ENCODE measurements at regions not wholly inside any gene's neighbourhood (a gene's known extent, or its start where the extent isn't known, plus 50 kb on each side); places are given as distances from the start of the nearest gene placed in this dataset.

DNA sequence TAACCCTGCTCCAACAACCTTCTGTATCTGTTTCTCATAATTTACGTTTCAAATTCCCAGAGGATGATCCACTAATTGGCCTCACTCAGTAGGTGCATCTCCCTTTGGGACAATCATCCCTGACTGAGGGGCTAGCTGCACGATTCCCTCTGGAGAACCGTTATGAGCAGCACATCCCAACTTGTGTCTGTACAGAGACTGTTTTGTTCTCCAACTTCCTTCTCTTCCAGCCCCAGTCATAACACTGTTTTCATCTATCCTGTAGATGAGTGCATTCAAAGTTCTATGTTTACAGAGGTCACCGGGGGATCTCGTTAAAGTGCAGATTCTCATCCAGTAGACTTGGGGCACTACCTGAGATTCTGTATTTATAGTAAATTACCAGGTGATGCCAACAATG lies 187.2 kb downstream of the REEP3 start:
- DNase-seq (ENCODE audit: low spot score): no peak

DNA sequence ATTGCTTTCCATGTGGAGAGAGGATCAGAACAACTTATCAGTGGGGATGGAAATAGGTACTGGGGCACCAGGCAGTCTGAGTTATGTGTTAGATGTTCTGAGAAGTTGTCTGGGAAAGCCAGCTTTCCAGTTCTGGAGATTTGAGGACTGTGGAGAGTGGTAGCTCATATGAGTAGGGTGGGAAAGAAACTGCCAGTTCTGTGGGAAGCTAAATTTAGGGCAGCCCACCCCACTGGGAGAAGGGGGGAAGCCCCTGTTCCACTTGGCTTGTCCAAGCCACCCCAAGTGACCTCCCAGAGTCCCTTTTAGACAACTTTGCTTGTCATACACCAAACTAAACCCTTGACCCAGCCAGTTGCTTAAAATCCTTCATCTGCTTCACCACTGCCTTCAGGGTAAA lies 189.5 kb downstream of the REEP3 start:
- DNase-seq (ENCODE audit: low spot score): no peak

DNA sequence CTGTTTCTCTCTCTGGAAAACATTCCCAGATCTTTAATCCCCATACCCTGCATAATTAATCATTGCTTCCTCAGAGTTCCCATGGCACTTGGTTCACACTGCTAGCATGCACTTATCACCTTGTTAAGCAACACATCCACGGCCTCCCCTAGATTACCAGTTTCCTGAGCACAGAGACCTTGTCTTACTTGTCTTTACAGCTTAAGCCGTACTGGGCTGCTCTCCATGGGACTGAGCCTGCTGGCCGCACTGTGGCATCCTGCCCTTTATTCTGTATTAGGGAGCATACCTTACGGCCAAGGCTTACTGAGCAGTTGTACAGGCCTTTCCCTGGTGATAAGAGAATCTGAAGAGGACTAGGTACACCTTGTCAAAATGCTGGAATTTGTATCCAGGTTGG lies 190.2 kb downstream of the REEP3 start:
- DNase-seq (ENCODE audit: low spot score): peak; percentile 26

DNA sequence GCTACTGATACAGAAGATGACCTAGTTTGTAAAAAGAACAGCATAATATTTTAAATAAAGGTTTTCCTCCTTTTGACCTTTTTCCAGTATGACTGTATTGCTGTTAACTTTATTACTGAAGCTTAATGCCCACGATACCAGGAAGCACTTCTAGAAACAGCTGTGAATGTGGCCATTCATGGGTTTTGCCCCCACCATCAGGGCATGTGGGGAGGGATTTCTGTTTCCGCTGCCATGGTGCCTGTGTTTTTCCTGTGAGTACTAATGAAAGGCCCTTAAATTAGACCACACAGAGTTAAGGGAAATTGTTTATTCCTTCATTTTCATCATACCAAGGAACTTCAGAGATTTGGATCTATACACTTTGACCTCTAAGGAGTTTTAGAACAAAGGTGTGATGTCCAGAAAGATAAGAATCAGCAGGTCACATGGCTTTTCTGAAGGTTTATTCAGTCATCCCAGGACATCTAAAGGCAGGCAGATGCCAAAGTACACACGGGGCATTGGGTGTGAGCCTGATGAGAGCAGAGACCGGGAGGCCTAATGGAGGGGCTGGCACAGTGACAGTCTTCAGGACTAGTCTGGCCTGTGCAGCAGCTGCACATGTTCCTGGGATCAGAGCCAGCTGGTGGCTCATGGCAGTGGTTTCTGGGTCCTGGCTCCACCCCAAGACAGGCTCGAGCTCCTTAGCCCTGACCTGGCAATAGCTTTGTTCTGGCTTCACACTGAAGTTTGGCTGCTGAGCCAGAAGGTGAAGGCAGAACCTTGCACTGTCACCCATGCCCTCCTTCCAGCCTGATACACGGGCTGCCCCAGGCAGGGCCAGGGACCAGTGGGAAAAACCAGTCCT lies 190.9 kb downstream of the REEP3 start:
- peak; percentile 88 for DNase-seq (ENCODE audit: low spot score)

DNA sequence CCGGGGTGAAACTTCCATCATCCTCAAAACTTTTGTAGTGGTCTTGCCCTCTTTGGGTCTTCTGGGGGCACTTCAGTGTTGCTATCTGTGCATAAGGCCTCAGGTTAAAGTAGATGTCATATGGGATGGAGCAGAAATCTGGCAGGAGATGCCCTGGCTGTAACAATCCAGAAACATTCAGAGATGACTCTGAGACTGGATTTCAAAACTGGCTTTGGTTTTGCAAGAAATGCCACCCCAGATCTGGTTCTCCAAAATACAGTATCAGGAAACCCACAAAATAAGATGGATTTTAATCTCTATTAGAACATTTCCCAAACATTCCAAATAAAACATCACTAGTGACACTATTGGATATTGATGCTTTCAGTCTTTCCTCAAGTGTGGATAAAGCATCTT lies 191.5 kb downstream of the REEP3 start:
- no peak for DNase-seq (ENCODE audit: low spot score)

DNA sequence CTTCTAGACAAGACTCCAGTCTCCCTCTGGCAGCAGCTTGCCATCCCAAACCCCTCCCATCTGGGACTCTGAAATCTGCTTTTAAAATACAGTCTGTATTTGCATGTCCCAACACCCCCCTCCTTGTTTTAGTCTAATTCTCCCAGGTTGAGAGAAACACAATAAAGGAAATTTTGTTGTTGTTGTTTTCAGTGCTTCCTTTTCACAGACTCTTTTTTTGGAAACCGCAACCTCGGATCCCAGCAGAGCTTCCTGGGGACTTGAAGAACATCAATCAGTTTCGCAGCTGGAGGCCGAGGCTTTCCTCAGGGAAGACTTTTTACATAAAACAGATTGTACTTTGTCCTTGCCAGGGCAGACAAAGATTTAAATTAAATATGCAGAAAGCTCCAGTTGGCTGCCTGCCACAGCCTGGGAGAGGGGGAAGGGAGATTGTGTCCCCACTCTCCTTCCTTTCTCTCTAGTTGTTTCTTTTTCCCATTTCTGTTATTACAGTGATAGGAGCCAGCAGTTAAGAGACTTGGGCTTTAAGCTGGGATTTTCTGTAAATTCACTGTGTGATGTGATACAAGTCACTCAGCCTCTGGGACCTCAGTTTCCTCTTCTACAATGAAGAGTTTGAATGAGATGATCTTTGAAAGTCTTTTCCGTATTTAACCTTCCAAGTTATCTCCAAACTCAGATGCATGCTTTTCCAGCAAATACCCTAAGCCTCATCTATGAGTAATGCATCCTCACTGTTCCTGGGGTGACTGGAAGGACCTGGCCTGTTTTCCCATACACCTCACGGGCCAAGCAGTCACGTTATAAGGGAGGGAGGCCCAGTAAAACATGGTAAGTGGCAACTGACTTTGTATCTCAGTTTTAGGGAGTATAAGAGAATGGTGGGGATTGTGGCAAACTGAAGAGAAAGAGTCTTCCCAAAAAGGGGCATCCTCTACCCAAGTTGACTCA lies 192.3 kb downstream of the REEP3 start:
- DNase-seq (ENCODE audit: low spot score): peak; percentile 61

DNA sequence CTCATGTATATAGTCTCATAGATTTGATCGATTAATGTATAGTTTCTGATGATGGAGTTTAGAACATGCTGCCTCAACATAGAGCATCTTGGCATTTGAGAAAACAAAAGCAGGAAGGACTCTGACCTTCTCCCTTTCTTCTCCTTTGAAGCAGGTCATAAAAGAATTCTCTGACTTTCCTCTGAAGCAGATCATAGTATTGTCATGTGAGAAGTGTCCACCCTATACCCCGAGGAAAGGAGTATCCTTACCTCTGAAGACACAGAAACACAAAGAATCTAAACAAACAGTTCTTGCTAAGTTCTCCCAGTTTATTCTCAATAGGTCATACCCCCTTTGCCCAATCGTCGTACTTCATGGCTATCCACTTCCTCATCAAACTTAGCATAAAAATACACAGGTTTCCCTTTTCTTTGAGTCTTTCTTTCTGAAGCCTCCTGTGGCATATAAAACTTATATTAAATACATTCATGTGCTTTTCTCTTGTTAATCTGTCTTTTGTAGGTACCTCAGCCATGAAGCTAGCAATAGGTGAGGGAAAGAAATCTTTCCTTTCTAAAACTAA lies 194.9 kb downstream of the REEP3 start:
- no peak for DNase-seq (ENCODE audit: low spot score)

DNA sequence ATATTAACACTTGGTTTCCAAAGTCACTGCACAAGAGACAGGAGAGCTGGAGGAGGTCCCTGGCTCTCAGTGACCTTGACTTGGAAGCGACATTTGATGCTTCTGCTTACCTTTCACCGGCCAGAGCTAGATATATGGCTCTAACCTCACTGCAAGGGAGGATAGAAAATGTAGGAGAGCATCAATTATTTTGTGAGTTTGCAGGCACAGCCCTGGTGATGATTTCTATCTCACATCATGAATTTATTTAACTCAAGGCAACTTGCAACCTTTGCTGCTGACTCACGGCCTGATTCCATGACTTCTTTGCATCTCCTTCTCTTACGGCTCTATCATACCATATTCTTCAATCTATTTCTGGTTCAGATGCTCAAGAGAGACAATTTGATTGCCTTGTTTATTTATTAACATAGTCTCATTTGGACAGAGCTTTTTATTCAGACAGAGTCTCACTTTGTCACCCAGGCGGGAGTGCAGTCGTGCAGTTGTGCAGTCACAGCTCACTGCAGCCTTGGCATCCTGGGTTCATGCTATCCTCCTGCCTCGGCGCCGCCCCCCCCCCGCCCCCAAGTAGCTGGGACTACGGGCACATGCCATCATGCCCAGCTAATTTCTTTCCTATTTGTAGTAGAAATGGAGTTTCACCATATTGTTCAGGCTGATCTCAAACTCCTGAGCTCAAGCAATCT lies 196.0 kb downstream of the REEP3 start:
- DNase-seq (ENCODE audit: low spot score): no peak

DNA sequence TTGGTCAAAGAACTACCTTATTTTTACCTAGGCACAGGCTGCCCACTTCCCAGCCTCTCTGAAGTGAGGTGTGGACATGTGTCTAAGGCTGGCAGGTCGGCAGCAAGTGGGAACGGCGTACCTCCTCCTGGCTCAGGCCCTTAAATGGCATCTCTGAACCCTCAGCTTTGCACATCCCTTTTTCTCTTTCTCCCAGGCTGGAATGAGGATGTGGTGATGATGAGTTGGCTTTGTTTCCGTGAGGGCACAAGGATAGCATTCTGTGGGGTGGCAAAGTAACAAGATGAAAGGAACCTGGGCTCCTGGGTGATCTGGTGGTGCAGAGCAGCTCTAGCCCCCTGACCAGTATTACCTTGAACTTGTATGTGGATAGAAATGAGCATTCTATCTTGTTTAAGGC lies 196.8 kb downstream of the REEP3 start:
- no peak for DNase-seq (ENCODE audit: low spot score)

DNA sequence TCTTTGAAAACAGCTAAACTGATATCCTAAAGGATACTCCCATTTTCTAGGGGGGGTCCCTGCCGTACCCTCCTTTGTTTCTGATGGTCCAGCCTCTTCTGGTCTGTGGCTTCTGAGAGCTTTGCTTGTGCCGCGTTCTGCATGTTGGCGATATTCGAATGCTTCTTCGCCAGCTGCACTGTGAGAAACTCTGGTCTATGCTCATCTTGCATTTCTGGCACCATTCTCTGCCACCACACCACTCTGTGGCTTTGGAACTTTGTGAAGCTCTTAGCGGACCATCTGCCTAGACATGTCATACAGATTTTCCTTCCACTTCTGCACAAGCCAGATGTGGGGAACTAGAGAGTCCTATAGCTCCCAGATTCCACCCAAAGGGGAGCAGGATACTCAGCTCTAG lies 197.2 kb downstream of the REEP3 start:
- no peak for DNase-seq (ENCODE audit: low spot score)

DNA sequence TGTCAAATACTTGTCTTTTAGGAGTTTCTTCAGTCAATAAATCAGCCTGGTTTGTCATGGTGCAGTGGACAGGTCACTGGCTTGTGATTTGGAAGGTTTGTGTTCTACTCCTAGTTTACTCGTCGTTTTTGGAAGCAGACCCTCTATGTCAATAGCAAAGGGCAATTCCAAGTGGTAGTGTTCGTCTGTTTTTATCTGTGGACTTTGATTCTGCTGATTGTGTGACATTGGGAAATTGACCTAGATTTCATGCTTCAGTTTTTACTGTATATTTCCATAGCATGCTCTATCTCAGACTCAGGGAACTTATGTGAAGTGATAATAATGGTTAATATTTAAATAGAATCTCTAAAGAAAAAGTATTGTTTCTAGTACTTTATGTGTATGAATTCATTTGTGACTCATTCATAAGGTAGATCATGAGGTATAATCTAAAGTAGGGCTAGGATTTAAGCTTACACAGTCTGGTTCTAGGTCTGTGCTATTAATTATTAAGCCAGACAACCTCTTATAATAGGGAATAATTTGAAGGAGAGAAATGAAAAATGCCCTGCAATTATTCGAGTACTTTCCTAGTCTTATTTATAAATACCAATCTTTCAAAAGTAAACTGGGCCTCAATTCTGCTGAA lies 198.1 kb downstream of the REEP3 start:
- no peak for DNase-seq (ENCODE audit: low spot score)

DNA sequence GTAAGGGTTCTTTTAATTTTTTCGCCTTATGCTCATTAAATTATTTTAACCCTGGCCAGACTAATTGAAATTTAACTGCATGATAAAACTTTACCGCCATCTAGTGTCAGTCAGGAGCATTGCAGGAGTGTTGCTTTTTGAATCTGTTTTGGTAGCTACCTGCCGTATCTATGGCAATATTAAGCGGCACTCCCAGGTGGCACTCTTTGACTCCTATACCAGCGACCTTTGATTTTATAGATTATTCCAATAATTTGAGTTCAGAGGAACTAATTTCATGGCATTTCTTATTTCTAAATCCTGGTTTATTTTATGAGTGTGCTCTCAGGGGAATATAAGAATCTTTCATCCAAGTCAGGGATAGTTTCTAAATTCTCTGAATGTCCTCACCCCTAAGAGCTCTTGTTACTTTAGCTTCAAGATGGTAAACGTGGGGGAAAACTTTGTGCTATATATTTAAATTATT lies 198.9 kb downstream of the REEP3 start:
- no peak for DNase-seq (ENCODE audit: low spot score)

DNA sequence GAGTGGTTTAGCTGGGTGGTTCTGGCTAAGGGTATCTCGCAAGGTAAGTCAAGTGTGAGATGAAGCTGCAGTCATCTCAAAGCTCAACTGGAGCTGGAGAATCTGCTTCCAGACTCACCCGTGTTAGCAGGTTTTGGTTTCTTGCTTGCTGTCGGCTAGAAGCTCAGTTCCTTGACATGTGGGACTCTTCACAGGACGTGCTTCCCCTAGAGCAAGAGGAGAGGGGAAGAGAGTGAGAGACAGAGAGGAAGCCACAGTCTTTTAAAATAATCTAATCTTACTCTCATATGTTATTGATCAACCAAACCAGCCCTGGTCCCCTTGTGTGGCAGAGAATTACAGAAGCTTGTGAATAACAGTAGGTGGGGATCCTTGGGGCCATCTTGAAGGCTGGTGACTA lies 199.5 kb downstream of the REEP3 start:
- DNase-seq (ENCODE audit: low spot score): no peak

DNA sequence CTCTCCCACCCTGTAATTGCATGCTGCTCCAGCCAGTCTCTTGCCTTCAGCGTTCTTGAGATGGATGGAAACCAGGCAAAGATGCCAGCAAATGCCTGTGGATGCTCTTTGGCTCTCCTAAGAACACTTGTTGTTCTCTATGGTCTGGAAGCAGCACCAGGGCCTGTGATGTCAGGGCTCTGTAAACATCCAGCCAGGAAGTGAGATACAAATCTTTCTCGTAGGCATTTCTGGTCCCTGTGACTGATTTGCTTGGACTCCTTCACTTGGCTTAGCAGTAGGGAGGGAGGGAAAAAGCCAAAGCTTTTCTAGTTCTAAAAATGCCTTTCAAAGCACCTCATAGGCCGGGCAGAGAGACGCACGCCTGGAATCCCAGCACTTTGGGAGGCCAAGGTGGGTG lies 201.3 kb downstream of the REEP3 start:
- DNase-seq (ENCODE audit: low spot score): no peak

DNA sequence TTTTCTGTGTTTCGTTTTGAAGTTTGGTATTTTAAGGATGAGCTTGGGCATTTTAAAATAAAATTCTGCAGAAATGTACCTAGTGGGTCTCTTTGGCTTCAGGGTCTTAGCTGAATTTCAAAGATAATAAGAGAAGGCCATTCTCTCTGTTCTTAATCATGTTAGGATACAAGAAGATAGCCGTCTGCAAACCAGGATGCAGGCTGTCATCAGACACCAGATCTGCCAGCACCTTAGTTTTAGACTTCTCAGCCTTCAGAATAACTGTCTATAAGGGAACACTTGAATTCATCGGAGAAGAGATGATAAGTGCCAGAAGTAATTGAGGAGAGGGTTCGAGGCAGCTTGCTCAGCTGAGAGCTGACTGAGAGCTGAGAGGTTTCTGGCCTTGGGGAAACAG lies 202.1 kb downstream of the REEP3 start:
- no peak for DNase-seq (ENCODE audit: low spot score)

DNA sequence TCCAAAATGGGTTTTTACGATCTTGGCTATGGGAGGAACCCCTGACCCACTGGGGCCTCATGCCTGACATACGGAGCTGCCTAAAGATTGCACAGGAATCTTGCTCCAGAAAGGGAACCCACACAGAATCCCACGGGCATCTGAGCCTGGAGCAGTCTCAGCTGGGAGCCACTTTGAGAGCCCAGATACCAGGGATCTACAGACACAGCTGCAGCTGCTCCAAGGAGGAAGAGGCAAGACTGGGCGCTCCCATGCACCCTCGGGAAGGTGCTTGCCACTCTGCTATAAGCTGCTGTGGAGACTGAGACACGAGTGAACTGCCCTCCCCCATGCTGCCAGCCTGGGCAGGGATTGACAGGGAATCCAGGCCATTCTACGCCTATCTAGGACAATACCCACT lies 202.5 kb downstream of the REEP3 start:
- no peak for DNase-seq (ENCODE audit: low spot score)

DNA sequence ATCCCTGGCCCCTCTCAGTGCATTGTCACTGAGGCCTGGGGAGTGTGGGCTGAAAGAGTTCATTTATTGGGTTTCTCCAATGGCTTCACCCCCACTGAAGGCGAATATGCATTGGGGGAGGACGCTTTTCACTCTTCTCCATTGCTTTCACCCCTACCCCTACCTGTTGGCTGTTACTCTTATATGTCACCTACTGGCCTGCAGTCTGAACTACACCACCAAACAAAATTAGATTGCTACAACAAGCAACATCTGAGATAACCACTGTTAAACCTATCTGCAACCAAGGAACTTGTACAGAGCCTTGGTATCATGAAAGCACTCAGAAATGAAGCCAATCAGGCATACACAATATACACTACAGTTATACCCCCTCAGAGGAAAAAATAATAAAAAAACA lies 203.7 kb downstream of the REEP3 start:
- DNase-seq (ENCODE audit: low spot score): no peak

DNA sequence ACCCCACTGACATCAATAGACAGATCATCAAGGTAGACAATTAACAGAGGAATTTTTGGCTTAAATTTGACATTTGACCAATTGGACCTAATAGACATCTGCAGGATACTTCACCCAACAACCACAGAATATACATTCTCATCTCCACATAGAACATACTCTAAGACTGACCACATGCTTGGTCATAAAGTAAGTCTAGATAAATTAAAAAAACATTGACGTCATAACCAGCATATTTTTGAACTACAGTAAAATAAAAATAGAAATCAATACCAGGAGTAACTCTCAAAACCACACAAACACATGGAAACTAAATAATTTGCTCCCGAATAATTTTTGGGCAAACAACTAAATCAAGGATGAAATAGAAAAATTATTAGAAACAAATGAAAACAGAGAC lies 205.7 kb downstream of the REEP3 start:
- no peak for DNase-seq (ENCODE audit: low spot score)

DNA sequence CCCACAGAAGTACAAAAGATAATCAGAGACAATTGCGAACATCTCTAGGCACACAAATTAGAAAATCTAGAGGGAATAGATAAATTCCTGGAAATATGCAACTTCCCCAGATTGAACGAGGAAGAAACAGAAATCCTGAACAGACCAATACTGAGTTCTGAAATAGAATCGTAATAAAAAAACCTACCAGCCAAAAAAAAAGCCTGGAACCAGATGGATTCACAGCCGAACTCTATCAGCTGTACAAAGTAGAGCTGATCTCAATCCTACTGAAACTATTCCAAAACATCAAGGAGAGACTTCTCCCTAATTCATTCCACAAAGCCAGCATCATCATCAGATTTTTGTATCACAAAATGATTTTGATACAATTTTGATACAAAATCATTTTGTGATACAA lies 206.4 kb downstream of the REEP3 start:
- no peak for DNase-seq (ENCODE audit: low spot score)

DNA sequence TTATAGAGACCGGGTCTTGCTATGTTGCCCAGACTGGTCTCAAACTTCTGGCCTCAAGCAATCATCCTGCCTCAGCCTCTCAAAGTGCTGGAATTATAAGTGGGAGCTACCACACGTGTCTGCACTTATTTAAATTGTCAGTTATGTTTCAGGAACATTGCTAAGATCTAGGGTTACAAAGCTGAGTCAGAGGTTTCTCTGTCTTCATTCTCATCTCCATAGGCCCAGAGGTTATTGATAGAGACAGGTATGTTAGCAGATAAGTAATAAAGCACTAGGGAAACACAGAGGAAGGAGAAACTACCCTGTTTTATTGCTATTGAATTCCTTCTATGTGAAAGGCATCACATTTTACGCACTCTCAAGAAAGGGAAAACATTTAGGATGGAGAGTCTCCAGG lies 214.1 kb downstream of the REEP3 start:
- no peak for DNase-seq (ENCODE audit: low spot score)

DNA sequence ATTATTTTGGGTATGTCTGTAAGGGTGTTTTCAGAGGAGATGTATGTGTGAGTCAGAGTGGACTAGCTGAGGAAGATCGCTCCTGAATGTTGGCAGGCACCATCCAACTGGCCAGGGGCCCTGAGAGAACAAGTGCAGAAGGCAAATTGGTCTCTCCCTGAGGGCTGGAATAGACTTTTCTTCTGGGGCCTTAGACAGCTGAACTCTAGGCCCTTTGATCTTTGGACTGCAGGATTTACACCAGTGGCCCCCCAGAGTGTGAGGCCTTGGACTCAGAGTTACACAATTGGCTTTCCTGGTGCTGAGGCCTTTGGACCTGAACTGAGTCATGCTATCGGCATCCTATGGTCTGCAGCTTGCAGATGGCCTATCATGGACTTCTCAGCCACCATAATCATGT lies 217.2 kb downstream of the REEP3 start:
- DNase-seq (ENCODE audit: low spot score): no peak

All from Ammon's horn (tissue), 1 donor.